ENCODE measurements at regions not wholly inside any gene's neighbourhood (a gene's known extent, or its start where the extent isn't known, plus 50 kb on each side); places are given as distances from the start of the nearest gene placed in this dataset.
A peak's percentile ranks its signal among the peaks of the same experiment; 100 is the strongest.

GRCh38 chr9:124199474-124199873 lies 58.3 kb upstream of the NEK6 start:
- WGBS (ENCODE audit: low lambda C conversion rate), result 36% methylated on average over 3 of the region's 3 CpGs
- H3K9me2 ChIP-seq, result no peaks in the 10 kb centered on the region

DNA sequence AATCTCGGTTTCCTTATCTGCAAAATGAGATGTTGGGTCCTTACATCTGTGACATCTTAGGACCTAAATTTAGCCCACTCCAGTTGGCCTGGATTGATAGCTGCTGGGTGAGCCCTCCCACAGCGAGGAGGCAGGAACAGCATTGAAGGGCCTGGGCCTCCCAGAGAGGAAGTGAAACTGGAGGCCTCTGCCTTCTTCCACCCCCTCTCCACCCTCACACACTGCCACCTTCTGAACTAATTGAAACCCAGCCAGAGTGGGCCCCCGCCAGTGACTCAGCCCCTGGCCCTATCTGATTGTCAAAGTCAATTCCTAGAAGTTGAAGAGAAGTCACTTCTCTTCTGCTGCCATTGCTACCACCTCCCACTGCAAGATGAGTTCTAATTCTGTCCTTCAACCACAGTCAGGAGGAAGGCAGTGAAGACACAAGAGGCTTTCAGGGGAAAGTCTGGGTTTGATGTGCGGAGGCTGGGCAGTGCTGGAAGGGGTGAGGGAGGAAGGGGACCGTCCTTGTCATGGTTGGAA lies 55.2 kb upstream of the NEK6 start:
- Histone ChIP-seq H4K20me1 (ENCODE audit: insufficient read depth) (no peaks in the 10 kb centered on the region), H2AFZ (ENCODE audit: low read depth) (no peak overlapping the region), H3K27me3 (ENCODE audit: insufficient read depth) (peaks cover 26% of the 10 kb centered on the region), H3K4me2 (no peak overlapping the region), H3K9me3 (no peaks in the 10 kb centered on the region), H3K27ac (ENCODE audit: low read depth in 2 of 2, low read length in 1 of 2) (no peak overlapping the region), H3K9me2 (no peaks in the 10 kb centered on the region), H3K36me3 (replicated peaks in 1 of 2; ENCODE audit: control insufficient read depth in 1 of 2, insufficient read depth in 2 of 2, low read length in 1 of 2) (no peaks in the 10 kb centered on the region), H3F3A (replicated peaks; ENCODE audit: insufficient read depth) (no peaks in the 10 kb centered on the region), H3K4me1 (ENCODE audit: control insufficient read depth in 1 of 2, insufficient read depth in 2 of 2, low read depth in 1 of 2, low read length in 1 of 2) (no peaks in the 10 kb centered on the region), H3K9ac (no peak overlapping the region), H3K4me3 (ENCODE audit: low read depth in 2 of 2, low read length in 1 of 2) (no peak overlapping the region), H3K79me2 (ENCODE audit: insufficient read depth) (no peaks in the 10 kb centered on the region)
- POLR2A ChIA-PET, result no interaction called here
- WGBS (ENCODE audit: low lambda C conversion rate), result 58% methylated on average over 4 of the region's 5 CpGs
- TF ChIP-seq USF2 (IDR thresholded peaks at IDR 0.05; ENCODE audit: borderline replicate concordance, low read depth, low read length), result no peak
- no peak for TF ChIP-seq NFIC (IDR thresholded peaks at IDR 0.05; ENCODE audit: borderline replicate concordance)
- TF ChIP-seq TCF12 (IDR thresholded peaks at IDR 0.05), result no peak
- TF ChIP-seq FOSL2 (IDR thresholded peaks at IDR 0.05; ENCODE audit: borderline replicate concordance, low read depth), result peak; percentile 7; the same call in 1 of the 2 replicates
- TF ChIP-seq CTCF (IDR thresholded peaks at IDR 0.05), result no peak
- TF ChIP-seq FOXM1 (IDR thresholded peaks at IDR 0.05; ENCODE audit: low read depth), result no peak
- DNase-seq, result no peak
- CTCF ChIA-PET, result no interaction called here

More at GRCh38 chr9:124199474-124199873, 58.3 kb upstream of the NEK6 start:
- no peaks in the 10 kb centered on the region for H3K79me2 ChIP-seq (ENCODE audit: insufficient read depth)
- H4K20me1 ChIP-seq (ENCODE audit: insufficient read depth), result no peaks in the 10 kb centered on the region
- no peak overlapping the region for H3K4me3 ChIP-seq (ENCODE audit: low read depth in 2 of 2, low read length in 1 of 2)
- H3K4me1 ChIP-seq (ENCODE audit: control insufficient read depth in 1 of 2, insufficient read depth in 2 of 2, low read depth in 1 of 2, low read length in 1 of 2), result no peaks in the 10 kb centered on the region
- TF ChIP-seq, protein P1, sequence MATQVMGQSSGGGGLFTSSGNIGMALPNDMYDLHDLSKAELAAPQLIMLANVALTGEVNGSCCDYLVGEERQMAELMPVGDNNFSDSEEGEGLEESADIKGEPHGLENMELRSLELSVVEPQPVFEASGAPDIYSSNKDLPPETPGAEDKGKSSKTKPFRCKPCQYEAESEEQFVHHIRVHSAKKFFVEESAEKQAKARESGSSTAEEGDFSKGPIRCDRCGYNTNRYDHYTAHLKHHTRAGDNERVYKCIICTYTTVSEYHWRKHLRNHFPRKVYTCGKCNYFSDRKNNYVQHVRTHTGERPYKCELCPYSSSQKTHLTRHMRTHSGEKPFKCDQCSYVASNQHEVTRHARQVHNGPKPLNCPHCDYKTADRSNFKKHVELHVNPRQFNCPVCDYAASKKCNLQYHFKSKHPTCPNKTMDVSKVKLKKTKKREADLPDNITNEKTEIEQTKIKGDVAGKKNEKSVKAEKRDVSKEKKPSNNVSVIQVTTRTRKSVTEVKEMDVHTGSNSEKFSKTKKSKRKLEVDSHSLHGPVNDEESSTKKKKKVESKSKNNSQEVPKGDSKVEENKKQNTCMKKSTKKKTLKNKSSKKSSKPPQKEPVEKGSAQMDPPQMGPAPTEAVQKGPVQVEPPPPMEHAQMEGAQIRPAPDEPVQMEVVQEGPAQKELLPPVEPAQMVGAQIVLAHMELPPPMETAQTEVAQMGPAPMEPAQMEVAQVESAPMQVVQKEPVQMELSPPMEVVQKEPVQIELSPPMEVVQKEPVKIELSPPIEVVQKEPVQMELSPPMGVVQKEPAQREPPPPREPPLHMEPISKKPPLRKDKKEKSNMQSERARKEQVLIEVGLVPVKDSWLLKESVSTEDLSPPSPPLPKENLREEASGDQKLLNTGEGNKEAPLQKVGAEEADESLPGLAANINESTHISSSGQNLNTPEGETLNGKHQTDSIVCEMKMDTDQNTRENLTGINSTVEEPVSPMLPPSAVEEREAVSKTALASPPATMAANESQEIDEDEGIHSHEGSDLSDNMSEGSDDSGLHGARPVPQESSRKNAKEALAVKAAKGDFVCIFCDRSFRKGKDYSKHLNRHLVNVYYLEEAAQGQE (IDR thresholded peaks at IDR 0.05; ENCODE audit: low read depth, low read length), result no peak
- no peaks in the 10 kb centered on the region for H3K9me3 ChIP-seq
- H3K9ac ChIP-seq, result no peak overlapping the region
- H3K36me3 ChIP-seq (replicated peaks in 1 of 2; ENCODE audit: control insufficient read depth in 1 of 2, insufficient read depth in 2 of 2, low read length in 1 of 2), result no peaks in the 10 kb centered on the region
- H3K4me2 ChIP-seq, result no peak overlapping the region
- no peak overlapping the region for H2AFZ ChIP-seq (ENCODE audit: low read depth)
- H3K27me3 ChIP-seq (ENCODE audit: insufficient read depth), result peaks cover 14% of the 10 kb centered on the region; the same call in 1 of the 2 replicates
- no peak for DNase-seq
- no peaks in the 10 kb centered on the region for H3F3A ChIP-seq (replicated peaks; ENCODE audit: insufficient read depth)
- ChIA-PET CTCF (no interaction called here), POLR2A (no interaction called here)
- no peak overlapping the region for H3K27ac ChIP-seq (ENCODE audit: low read depth in 2 of 2, low read length in 1 of 2)
